SIG-M5 treated with dmso at 0.1 percent for 504 hours (cell line): ENCODE measurements at regions not wholly inside any gene's neighbourhood (a gene's known extent, or its start where the extent isn't known, plus 50 kb on each side); places are given as distances from the start of the nearest gene placed in this dataset.
"Not testable (repeated sequence)": the region's sequence is repeated elsewhere in the genome, so short reads cannot be mapped to it uniquely, and the experiment has no call there.

ENCODE experiments used
- DNase-seq: peaks from one replicate; lab custom pipeline; 2025; ENCODE audit not compliant: unreplicated experiment; lab: John Stamatoyannopoulos, UW

- no peak for DNase-seq
Measured at GRCh38 chr5:29024052-29024451, 1985.7 kb upstream of the CDH9 start.

GRCh38 chr5:29023541-29023940, 1985.2 kb upstream of the CDH9 start:
- no peak for DNase-seq

GRCh38 chr5:29017501-29017900, 1979.1 kb upstream of the CDH9 start:
- no peak for DNase-seq

- no peak for DNase-seq
Measured at GRCh38 chr5:29016067-29016466, 1977.7 kb upstream of the CDH9 start.

GRCh38 chr5:29015523-29015922, 1977.1 kb upstream of the CDH9 start:
- no peak for DNase-seq

GRCh38 chr5:29005386-29005785, 1967.0 kb upstream of the CDH9 start:
- DNase-seq, result peak; percentile 42

- DNase-seq, result no peak
Measured at GRCh38 chr5:29002481-29002880, 1964.1 kb upstream of the CDH9 start.

- DNase-seq, result no peak
Measured at GRCh38 chr5:29001666-29002065, 1963.3 kb upstream of the CDH9 start.

- no peak for DNase-seq
Measured at GRCh38 chr5:28984639-28985038, 1946.3 kb upstream of the CDH9 start.

GRCh38 chr5:28975508-28975907, 1937.1 kb upstream of the CDH9 start:
- no peak for DNase-seq

- peak; percentile 5 for DNase-seq
Measured at GRCh38 chr5:28967848-28968247, 1929.5 kb upstream of the CDH9 start.

GRCh38 chr5:28961816-28962215, 1923.4 kb upstream of the CDH9 start:
- no peak for DNase-seq

- DNase-seq, result no peak
Measured at GRCh38 chr5:28958581-28958980, 1920.2 kb upstream of the CDH9 start.

GRCh38 chr5:28957450-28957849, 1919.1 kb upstream of the CDH9 start:
- DNase-seq, result no peak

- DNase-seq, result no peak
Measured at GRCh38 chr5:28954074-28954473, 1915.7 kb upstream of the CDH9 start.

- DNase-seq, result no peak
Measured at GRCh38 chr5:28947865-28948264, 1909.5 kb upstream of the CDH9 start.

- no peak for DNase-seq
Measured at GRCh38 chr5:28945859-28946258, 1907.5 kb upstream of the CDH9 start.

GRCh38 chr5:28929366-28929765, 1891.0 kb upstream of the CDH9 start:
- DNase-seq, result not testable (repeated sequence)

- DNase-seq, result not testable (repeated sequence)
Measured at GRCh38 chr5:28928327-28928790, 1890.0 kb upstream of the CDH9 start.

GRCh38 chr5:28927559-28928326, 1889.4 kb upstream of the CDH9 start:
- no peak for DNase-seq

- no peak for DNase-seq
Measured at GRCh38 chr5:28926422-28926821, 1888.0 kb upstream of the CDH9 start.

- no peak for DNase-seq
Measured at GRCh38 chr5:28917631-28918030, 1879.2 kb upstream of the CDH9 start.

- DNase-seq, result no peak
Measured at GRCh38 chr5:28914297-28914696, 1875.9 kb upstream of the CDH9 start.
